A549 (cell line): ENCODE measurements at regions not wholly inside any gene's neighbourhood (a gene's known extent, or its start where the extent isn't known, plus 50 kb on each side); places are given as distances from the start of the nearest gene placed in this dataset.

Experiments
- ATAC-seq, 2 experiments: fragments of 200-7000 bp in 1 of 2; fragments of >200 bp in 1 of 2; cut with Nextera tagmentation in 1 of 2; cut with Tn5 transposase in 1 of 2; 3 replicates each; pipeline versions ENCODE4 v1.8.0 to v1.9.1; 2018 to 2020; ENCODE audit warnings: mild to moderate bottlenecking in 1 of 2, moderate library complexity in 1 of 2
- CTCF ChIA-PET: fragments of 300-600 bp; sonication (Branson Sonifier 250); formaldehyde crosslinking; extraction: SDS; loops from one replicate; lab custom pipeline; 2021; ENCODE audit warnings: antibody characterized with exemption, inconsistent platforms; lab: Yijun Ruan, JAX
- POLR2A ChIA-PET: fragments of 350-600 bp; formaldehyde crosslinking; extraction: SDS; loops from one replicate; lab custom pipeline; 2021; ENCODE audit warnings: antibody characterized with exemption, inconsistent platforms; lab: Yijun Ruan, JAX
- DNase-seq, 2 experiments: peaks; one replicate each; pipeline versions ENCODE4 v3.0.0 to v3.0.0-alpha.2; 2011 to 2016; ENCODE audit warnings: low read depth in 1 of 2, low spot score in 1 of 2
- FAIRE-seq: peaks from 2 replicates; lab custom pipeline; 2011; peaks lifted over from hg19 to GRCh38; lab: Jason Lieb, UNC
- H3K27ac ChIP-seq, 2 experiments: fragments of >200 bp; sonication (Bioruptor Twin); formaldehyde crosslinking; 3 replicates each; pipeline ENCODE4 v1.5.1; 2016 to 2017
- H3K4me1 ChIP-seq: fragments of >200 bp; sonication (Bioruptor Twin); formaldehyde crosslinking; 3 replicates; pipeline ENCODE4 v1.6.1; 2016
- H3K4me2 ChIP-seq: fragments of >200 bp; sonication (Bioruptor Twin); formaldehyde crosslinking; 3 replicates; pipeline ENCODE4 v1.6.1; 2016
- H3K4me3 ChIP-seq: fragments of >200 bp; sonication (Bioruptor Twin); formaldehyde crosslinking; 3 replicates; pipeline ENCODE4 v1.5.1; 2016
- H3K9me3 ChIP-seq: fragments of >200 bp; sonication (Bioruptor Twin); formaldehyde crosslinking; 3 replicates; pipeline ENCODE4 v1.6.1; 2016
- ATOH8 ChIP-seq: fragments of 250-450 bp; sonication (Bioruptor Pico); IDR thresholded peaks from 2 replicates; pipeline ENCODE4 v1.5.0; 2020; ENCODE audit warnings: low read depth, mild to moderate bottlenecking, moderate library complexity
- CBX2 ChIP-seq: fragments of 200-600 bp; sonication (generic); IDR thresholded peaks from 2 replicates; pipeline ENCODE4 v1.6.1; 2016; ENCODE audit warnings: low read depth, mild to moderate bottlenecking, borderline replicate concordance
- CBX8 ChIP-seq: fragments of 200-600 bp; sonication (generic); IDR thresholded peaks from 2 replicates; pipeline ENCODE4 v1.6.1; 2016
- CEBPB ChIP-seq, 2 experiments: fragments of >200 bp in 1 of 2; sonication (Bioruptor Twin) in 1 of 2; formaldehyde crosslinking in 1 of 2; IDR thresholded peaks; 2 replicates each; pipeline ENCODE4 v1.6.1; 2012 to 2016
- CHD2 ChIP-seq: fragments of 150-350 bp; IDR thresholded peaks from 2 replicates; pipeline ENCODE4 v1.6.1; 2014; ENCODE audit warnings: low read length; ENCODE audit not compliant: partially characterized antibody
- CTCF ChIP-seq: fragments of >200 bp; sonication (Bioruptor Twin); formaldehyde crosslinking; IDR thresholded peaks from 3 replicates; pipeline ENCODE4 v1.5.1; 2016
- EHF ChIP-seq: fragments of 250-450 bp; sonication (Bioruptor Pico); IDR thresholded peaks from 2 replicates; pipeline ENCODE4 v1.5.0; 2020; ENCODE audit warnings: mild to moderate bottlenecking
- EHMT2 ChIP-seq: fragments of 200-600 bp; sonication (generic); IDR thresholded peaks from 2 replicates; pipeline ENCODE4 v1.6.1; 2016; ENCODE audit warnings: antibody characterized with exemption, low read depth, mild to moderate bottlenecking, moderate library complexity
- EP300 ChIP-seq, 2 experiments: fragments of >200 bp; sonication (Bioruptor Twin); formaldehyde crosslinking; IDR thresholded peaks; 2 replicates in 1 of 2; 3 replicates in 1 of 2; pipeline ENCODE4 v1.6.1; 2016 to 2017
- GATA3 ChIP-seq: IDR thresholded peaks from 2 replicates; pipeline ENCODE4 v1.6.1; 2012; ENCODE audit warnings: borderline replicate concordance
- HDAC2 ChIP-seq: fragments of 200-600 bp; sonication (generic); IDR thresholded peaks from 2 replicates; pipeline ENCODE4 v1.6.1; 2016
- HMGXB4 ChIP-seq: fragments of 250-450 bp; sonication (Bioruptor Pico); IDR thresholded peaks from 2 replicates; pipeline ENCODE4 v1.5.0; 2021; ENCODE audit warnings: mild to moderate bottlenecking, moderate library complexity, borderline replicate concordance
- HOXB5 ChIP-seq: fragments of 250-450 bp; sonication (Bioruptor Pico); IDR thresholded peaks from 2 replicates; pipeline ENCODE4 v1.5.0; 2020; ENCODE audit warnings: mild to moderate bottlenecking, moderate library complexity
- KDM1A ChIP-seq: fragments of 200-600 bp; sonication (generic); IDR thresholded peaks from 2 replicates; pipeline ENCODE4 v1.6.1; 2016; ENCODE audit warnings: low read depth, mild to moderate bottlenecking
- KDM5A ChIP-seq: fragments of 200-600 bp; sonication (generic); IDR thresholded peaks from 2 replicates; pipeline ENCODE4 v1.6.1; 2016; ENCODE audit warnings: antibody characterized with exemption, mild to moderate bottlenecking
- MAX ChIP-seq: IDR thresholded peaks from 2 replicates; pipeline ENCODE4 v1.6.1; 2012
- MAZ ChIP-seq: fragments of 150-350 bp; IDR thresholded peaks from 2 replicates; pipeline ENCODE4 v1.6.1; 2014; ENCODE audit warnings: antibody characterized with exemption, low read depth, low read length, borderline replicate concordance
- NPAS2 ChIP-seq: fragments of 250-450 bp; sonication (Bioruptor Pico); IDR thresholded peaks from 2 replicates; pipeline ENCODE4 v1.8.0; 2022; ENCODE audit warnings: mild to moderate bottlenecking, moderate library complexity, borderline replicate concordance
- NR3C1 ChIP-seq: fragments of >200 bp; sonication (Bioruptor Twin); formaldehyde crosslinking; IDR thresholded peaks from 3 replicates; pipeline ENCODE4 v1.6.1; 2017
- PBX3 ChIP-seq: IDR thresholded peaks from 2 replicates; pipeline ENCODE4 v1.6.1; 2012
- POLR2AphosphoS2 ChIP-seq: conservative IDR thresholded peaks from 2 replicates; pipeline ENCODE4 v1.6.1; 2012; ENCODE audit warnings: low read length, improper control_type of control experiment, inconsistent platforms
- RAD21 ChIP-seq, 2 experiments: fragments of >200 bp in 1 of 2; sonication (Bioruptor Twin) in 1 of 2; formaldehyde crosslinking in 1 of 2; IDR thresholded peaks in 1 of 2; conservative IDR thresholded peaks in 1 of 2; 2 replicates in 1 of 2; 3 replicates in 1 of 2; pipeline ENCODE4 v1.6.1; 2012 to 2018; ENCODE audit warnings: inconsistent platforms in 1 of 2
- SMC3 ChIP-seq: fragments of >200 bp; sonication (Bioruptor Twin); formaldehyde crosslinking; IDR thresholded peaks from 3 replicates; pipeline ENCODE4 v1.6.1; 2018; ENCODE audit warnings: inconsistent platforms
- TFCP2L1 ChIP-seq: fragments of 250-450 bp; sonication (Bioruptor Pico); IDR thresholded peaks from 2 replicates; pipeline ENCODE4 v1.5.0; 2021; ENCODE audit warnings: mild to moderate bottlenecking
- WGBS: methylation state at CpG from one replicate; pipeline ENCODE4 v1.1.6; 2017; ENCODE audit errors: missing lambda C conversion rate; 5-methylcytosine and 5-hydroxymethylcytosine counted together
- TF ChIP-seq, protein P1 (sequence below): fragments of 200-600 bp; sonication (generic); IDR thresholded peaks from 2 replicates; pipeline ENCODE4 v1.6.1; 2016; ENCODE audit warnings: antibody characterized with exemption, mild to moderate bottlenecking, moderate library complexity
- TF ChIP-seq, protein P2 (sequence below): fragments of >200 bp; sonication (Bioruptor Twin); formaldehyde crosslinking; IDR thresholded peaks from 3 replicates; pipeline ENCODE4 v1.6.1; 2016

GRCh38 chr6:151738960-151739359 is 68.5 kb upstream of the ESR1 start:
- H3K27ac ChIP-seq, result no peak overlapping the region
- TF ChIP-seq EP300 (IDR thresholded peaks at IDR 0.05) (no peak), ATOH8 (CRISPR knock-in tag) (no peak), MAZ (no peak), KDM1A (no peak), HMGXB4 (CRISPR knock-in tag) (no peak), EHMT2 (no peak), PBX3 (no peak), GATA3 (no peak), NR3C1 (no peak), SMC3 (no peak), KDM5A (no peak), NPAS2 (no peak), CTCF (no peak), EHF (CRISPR knock-in tag) (no peak), CBX8 (no peak), POLR2AphosphoS2 (no peak), CHD2 (no peak)
- TF ChIP-seq, protein P1, sequence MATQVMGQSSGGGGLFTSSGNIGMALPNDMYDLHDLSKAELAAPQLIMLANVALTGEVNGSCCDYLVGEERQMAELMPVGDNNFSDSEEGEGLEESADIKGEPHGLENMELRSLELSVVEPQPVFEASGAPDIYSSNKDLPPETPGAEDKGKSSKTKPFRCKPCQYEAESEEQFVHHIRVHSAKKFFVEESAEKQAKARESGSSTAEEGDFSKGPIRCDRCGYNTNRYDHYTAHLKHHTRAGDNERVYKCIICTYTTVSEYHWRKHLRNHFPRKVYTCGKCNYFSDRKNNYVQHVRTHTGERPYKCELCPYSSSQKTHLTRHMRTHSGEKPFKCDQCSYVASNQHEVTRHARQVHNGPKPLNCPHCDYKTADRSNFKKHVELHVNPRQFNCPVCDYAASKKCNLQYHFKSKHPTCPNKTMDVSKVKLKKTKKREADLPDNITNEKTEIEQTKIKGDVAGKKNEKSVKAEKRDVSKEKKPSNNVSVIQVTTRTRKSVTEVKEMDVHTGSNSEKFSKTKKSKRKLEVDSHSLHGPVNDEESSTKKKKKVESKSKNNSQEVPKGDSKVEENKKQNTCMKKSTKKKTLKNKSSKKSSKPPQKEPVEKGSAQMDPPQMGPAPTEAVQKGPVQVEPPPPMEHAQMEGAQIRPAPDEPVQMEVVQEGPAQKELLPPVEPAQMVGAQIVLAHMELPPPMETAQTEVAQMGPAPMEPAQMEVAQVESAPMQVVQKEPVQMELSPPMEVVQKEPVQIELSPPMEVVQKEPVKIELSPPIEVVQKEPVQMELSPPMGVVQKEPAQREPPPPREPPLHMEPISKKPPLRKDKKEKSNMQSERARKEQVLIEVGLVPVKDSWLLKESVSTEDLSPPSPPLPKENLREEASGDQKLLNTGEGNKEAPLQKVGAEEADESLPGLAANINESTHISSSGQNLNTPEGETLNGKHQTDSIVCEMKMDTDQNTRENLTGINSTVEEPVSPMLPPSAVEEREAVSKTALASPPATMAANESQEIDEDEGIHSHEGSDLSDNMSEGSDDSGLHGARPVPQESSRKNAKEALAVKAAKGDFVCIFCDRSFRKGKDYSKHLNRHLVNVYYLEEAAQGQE, result no peak
- CTCF ChIA-PET, result interaction anchor here (0.9 kb wide), 1 partner anchor 120 kb away, joined by 3 read pairs; no protein-coding TSS in a partner anchor
- DNase-seq, result no peak
- H3K9me3 ChIP-seq, result no peaks in the 10 kb centered on the region
- no peak overlapping the region for H3K4me3 ChIP-seq
- FAIRE-seq, result no peak
- H3K4me1 ChIP-seq, result no peaks in the 10 kb centered on the region
- WGBS, result 6% methylated on average over 1 of the region's 1 CpG
- POLR2A ChIA-PET, result no interaction called here
- no peak overlapping the region for H3K4me2 ChIP-seq
- no peak for ATAC-seq

DNA sequence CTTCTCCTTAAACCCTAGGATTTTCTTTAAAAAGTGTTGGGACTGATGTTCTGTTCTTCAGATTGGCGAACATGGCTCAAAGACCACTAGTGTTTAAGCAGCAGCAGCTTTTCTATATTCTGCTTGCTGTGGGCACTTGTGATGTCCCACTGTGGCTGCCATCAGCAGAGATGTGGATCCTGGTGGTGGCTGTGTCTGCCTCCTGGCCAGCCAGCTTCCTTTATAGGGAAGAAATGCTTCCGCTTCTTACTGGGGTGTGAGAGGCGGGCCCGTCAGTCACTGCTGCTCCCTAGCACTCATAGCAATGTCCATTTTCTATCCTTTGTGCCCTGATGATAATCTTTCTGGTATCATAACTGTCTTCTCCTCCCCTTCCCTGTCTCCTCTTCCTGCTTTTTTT is 66.7 kb upstream of the ESR1 start:
- no peak for DNase-seq
- Histone ChIP-seq H3K9me3 (no peaks in the 10 kb centered on the region), H3K27ac (no peak overlapping the region), H3K4me1 (no peaks in the 10 kb centered on the region), H3K4me2 (no peak overlapping the region), H3K4me3 (no peak overlapping the region)
- ChIA-PET CTCF (interaction anchor here (0.6 to 1.8 kb wide), 2 partner anchors 24 to 201 kb away, joined by 3 to 5 read pairs; no protein-coding TSS in a partner anchor), POLR2A (no interaction called here)
- FAIRE-seq, result no peak
- WGBS, result 74% methylated on average over 4 of the region's 4 CpGs
- ATAC-seq, result no peak
- no peak for TF ChIP-seq CBX2
- TF ChIP-seq RAD21 (conservative IDR thresholded peaks at IDR 0.05 in 1 of 2, IDR thresholded peaks at IDR 0.05 in 1 of 2), result no peak
- no peak for TF ChIP-seq NR3C1
- no peak for TF ChIP-seq NPAS2
- no peak for TF ChIP-seq HOXB5 (CRISPR knock-in tag)
- TF ChIP-seq TFCP2L1, result no peak
- no peak for TF ChIP-seq MAX
- no peak for TF ChIP-seq EHF (CRISPR knock-in tag)
- no peak for TF ChIP-seq HDAC2
- TF ChIP-seq, protein P2, sequence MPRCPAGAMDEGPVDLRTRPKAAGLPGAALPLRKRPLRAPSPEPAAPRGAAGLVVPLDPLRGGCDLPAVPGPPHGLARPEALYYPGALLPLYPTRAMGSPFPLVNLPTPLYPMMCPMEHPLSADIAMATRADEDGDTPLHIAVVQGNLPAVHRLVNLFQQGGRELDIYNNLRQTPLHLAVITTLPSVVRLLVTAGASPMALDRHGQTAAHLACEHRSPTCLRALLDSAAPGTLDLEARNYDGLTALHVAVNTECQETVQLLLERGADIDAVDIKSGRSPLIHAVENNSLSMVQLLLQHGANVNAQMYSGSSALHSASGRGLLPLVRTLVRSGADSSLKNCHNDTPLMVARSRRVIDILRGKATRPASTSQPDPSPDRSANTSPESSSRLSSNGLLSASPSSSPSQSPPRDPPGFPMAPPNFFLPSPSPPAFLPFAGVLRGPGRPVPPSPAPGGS, result no peak
- no peak for TF ChIP-seq HMGXB4 (CRISPR knock-in tag)
- TF ChIP-seq CEBPB (IDR thresholded peaks at IDR 0.05), result no peak
- no peak for TF ChIP-seq KDM5A
